ENCODE measurements at regions not wholly inside any gene's neighbourhood (a gene's known extent, or its start where the extent isn't known, plus 50 kb on each side); places are given as distances from the start of the nearest gene placed in this dataset.

DNA sequence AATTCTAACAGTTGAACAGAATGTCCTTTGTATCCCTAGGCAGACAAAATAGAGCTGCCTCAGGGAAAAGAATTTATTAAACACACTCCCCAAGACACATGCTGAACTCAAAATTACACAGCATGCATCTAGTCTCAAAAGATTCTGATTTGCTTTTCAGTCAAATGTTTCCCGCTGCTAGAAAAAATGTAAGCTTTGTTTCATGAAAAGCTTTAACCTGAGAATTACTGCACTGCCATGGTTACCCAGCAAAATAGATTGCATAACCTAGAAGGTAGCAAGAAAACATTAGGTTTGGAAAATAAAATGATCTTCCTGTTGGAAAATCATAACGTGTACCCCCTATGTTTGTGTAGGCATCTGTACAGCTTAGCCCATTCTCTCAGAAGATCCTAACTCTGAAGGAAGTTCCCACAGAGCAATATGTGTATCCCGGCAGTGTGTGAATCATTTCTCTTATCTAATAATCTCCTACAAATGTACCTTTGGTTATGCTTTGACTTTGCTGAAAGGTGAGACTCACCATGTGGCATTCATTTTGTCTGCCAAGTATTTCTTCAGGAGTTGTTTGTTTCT is 646.9 kb downstream of the STPG2 start:
- BruUV-seq (replicated peaks): no TSS peak
- Mint-ChIP-seq H3K27ac (ENCODE audit: unreplicated experiment) (peak overlapping the region; percentile 78), H3K4me3 (ENCODE audit: low read depth, unreplicated experiment) (peak overlapping the region; percentile 25), H3K9me3 (ENCODE audit: low read depth, unreplicated experiment) (no peaks in the 10 kb centered on the region), H3K27me3 (ENCODE audit: unreplicated experiment) (no peaks in the 10 kb centered on the region), H3K36me3 (ENCODE audit: insufficient read depth, unreplicated experiment) (no peaks in the 10 kb centered on the region), H3K4me1 (ENCODE audit: low read depth, unreplicated experiment) (peaks cover 18% of the 10 kb centered on the region)
- TF ChIP-seq CTCF (IDR thresholded peaks at IDR 0.05; ENCODE audit: unreplicated experiment): no peak
- CTCF ChIA-PET: interaction anchor here (0.7 kb wide), 1 partner anchor 83 kb away, joined by 4 read pairs; no protein-coding TSS in a partner anchor
- intact Hi-C loops (cut with micrococcal nuclease; ENCODE audit: unreplicated experiment): no loop called here
- DNase-seq: peak; percentile 19

GRCh38 chr4:97498875-97499274 is 644.4 kb downstream of the STPG2 start:
- intact Hi-C loops (cut with micrococcal nuclease; ENCODE audit: unreplicated experiment): no loop called here
- no TSS peak for BruUV-seq (replicated peaks)
- Mint-ChIP-seq H3K27ac (ENCODE audit: unreplicated experiment) (no peak overlapping the region), H3K36me3 (ENCODE audit: insufficient read depth, unreplicated experiment) (no peaks in the 10 kb centered on the region), H3K27me3 (ENCODE audit: unreplicated experiment) (no peaks in the 10 kb centered on the region), H3K9me3 (ENCODE audit: low read depth, unreplicated experiment) (no peaks in the 10 kb centered on the region), H3K4me1 (ENCODE audit: low read depth, unreplicated experiment) (peaks cover 6% of the 10 kb centered on the region), H3K4me3 (ENCODE audit: low read depth, unreplicated experiment) (no peak overlapping the region)
- CTCF ChIA-PET: no interaction called here
- no peak for DNase-seq
- no peak for TF ChIP-seq CTCF (IDR thresholded peaks at IDR 0.05; ENCODE audit: unreplicated experiment)

DNA sequence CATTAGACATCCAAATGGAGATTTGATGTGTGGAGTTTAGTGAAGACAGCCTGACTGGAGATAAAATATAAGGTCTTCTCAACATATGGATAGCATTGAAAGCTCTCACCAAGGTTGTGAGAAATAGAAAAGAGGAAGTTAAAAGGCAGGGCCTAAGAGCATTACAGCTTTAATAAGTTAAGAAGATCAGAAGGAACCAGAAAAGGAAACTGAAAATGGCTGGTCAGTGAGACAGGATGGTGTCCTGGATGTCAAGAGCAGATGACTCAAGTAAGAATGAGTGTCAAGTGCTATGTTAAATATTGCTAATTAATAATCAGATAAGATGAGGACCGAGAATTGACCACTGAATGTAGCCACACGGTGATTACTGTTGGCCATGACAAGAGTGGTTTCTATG is 642.9 kb downstream of the STPG2 start:
- no peak for DNase-seq
- CTCF ChIA-PET: no interaction called here
- no peaks in the 10 kb centered on the region for H3K4me1 Mint-ChIP-seq (ENCODE audit: low read depth, unreplicated experiment)
- no peaks in the 10 kb centered on the region for H3K36me3 Mint-ChIP-seq (ENCODE audit: insufficient read depth, unreplicated experiment)
- no TSS peak for BruUV-seq (replicated peaks)
- no peaks in the 10 kb centered on the region for H3K9me3 Mint-ChIP-seq (ENCODE audit: low read depth, unreplicated experiment)
- H3K4me3 Mint-ChIP-seq (ENCODE audit: low read depth, unreplicated experiment): no peak overlapping the region
- TF ChIP-seq CTCF (IDR thresholded peaks at IDR 0.05; ENCODE audit: unreplicated experiment): no peak
- no peak overlapping the region for H3K27ac Mint-ChIP-seq (ENCODE audit: unreplicated experiment)
- no peaks in the 10 kb centered on the region for H3K27me3 Mint-ChIP-seq (ENCODE audit: unreplicated experiment)
- intact Hi-C loops (cut with micrococcal nuclease; ENCODE audit: unreplicated experiment): no loop called here

- CTCF ChIA-PET: no interaction called here
- Mint-ChIP-seq H3K27ac (ENCODE audit: unreplicated experiment) (no peak overlapping the region), H3K4me1 (ENCODE audit: low read depth, unreplicated experiment) (no peaks in the 10 kb centered on the region), H3K36me3 (ENCODE audit: insufficient read depth, unreplicated experiment) (no peaks in the 10 kb centered on the region), H3K9me3 (ENCODE audit: low read depth, unreplicated experiment) (no peaks in the 10 kb centered on the region), H3K27me3 (ENCODE audit: unreplicated experiment) (no peaks in the 10 kb centered on the region), H3K4me3 (ENCODE audit: low read depth, unreplicated experiment) (no peak overlapping the region)
- TF ChIP-seq CTCF (IDR thresholded peaks at IDR 0.05; ENCODE audit: unreplicated experiment): no peak
- DNase-seq: no peak
- no TSS peak for BruUV-seq (replicated peaks)
- intact Hi-C loops (cut with micrococcal nuclease; ENCODE audit: unreplicated experiment): no loop called here
These were observed 638.6 kb downstream of the STPG2 start for GRCh38 chr4:97504713-97505112.
